GM21360 (cell line): ENCODE measurements at regions not wholly inside any gene's neighbourhood (a gene's known extent, or its start where the extent isn't known, plus 50 kb on each side); places are given as distances from the start of the nearest gene placed in this dataset.
"Not testable (repeated sequence)": the region's sequence is repeated elsewhere in the genome, so short reads cannot be mapped to it uniquely, and the experiment has no call there.

Experiments used
- ATAC-seq: cut with Tn5 transposase; IDR thresholded peaks from one replicate; pipeline ENCODE4 v1.9.1; 2021; ENCODE audit warnings: mild to moderate bottlenecking, moderate library complexity; ENCODE audit not compliant: unreplicated experiment

GRCh38 chr12:93234641-93235040 lies 143.1 kb upstream of the NUDT4 start:
- no peak for ATAC-seq

GRCh38 chr12:93235881-93236280 lies 141.8 kb upstream of the NUDT4 start:
- no peak for ATAC-seq

GRCh38 chr12:93237235-93237915 lies 140.3 kb upstream of the NUDT4 start:
- ATAC-seq = no peak

GRCh38 chr12:93238512-93239262 lies 139.0 kb upstream of the NUDT4 start:
- not testable (repeated sequence) for ATAC-seq

GRCh38 chr12:93239789-93240188 lies 137.9 kb upstream of the NUDT4 start:
- not testable (repeated sequence) for ATAC-seq

GRCh38 chr12:93242154-93242972 lies 135.4 kb upstream of the NUDT4 start:
- no peak for ATAC-seq

GRCh38 chr12:93243382-93243688 lies 134.4 kb upstream of the NUDT4 start:
- no peak for ATAC-seq

GRCh38 chr12:93243689-93244513 lies 133.8 kb upstream of the NUDT4 start:
- ATAC-seq = peak; percentile 33

- ATAC-seq = peak; percentile 33
These were observed 133.1 kb upstream of the NUDT4 start for GRCh38 chr12:93244514-93245077.

GRCh38 chr12:93245543-93245942 lies 132.2 kb upstream of the NUDT4 start:
- ATAC-seq = peak; percentile 63

GRCh38 chr12:93247313-93247991 lies 130.3 kb upstream of the NUDT4 start:
- ATAC-seq = no peak

GRCh38 chr12:93252221-93252620 lies 125.5 kb upstream of the NUDT4 start:
- ATAC-seq = no peak

- no peak for ATAC-seq
These were observed 122.8 kb upstream of the NUDT4 start for GRCh38 chr12:93254911-93255310.

GRCh38 chr12:93256256-93256969 lies 121.3 kb upstream of the NUDT4 start:
- no peak for ATAC-seq

GRCh38 chr12:93261505-93262094 lies 116.1 kb upstream of the NUDT4 start:
- ATAC-seq = no peak

GRCh38 chr12:93272997-93273396 lies 104.7 kb upstream of the NUDT4 start:
- no peak for ATAC-seq

- ATAC-seq = no peak
These were observed 103.7 kb upstream of the NUDT4 start for GRCh38 chr12:93273834-93274564.

GRCh38 chr12:93274937-93275336 lies 102.8 kb upstream of the NUDT4 start:
- no peak for ATAC-seq
